ENCODE measurements at regions not wholly inside any gene's neighbourhood (a gene's known extent, or its start where the extent isn't known, plus 50 kb on each side); places are given as distances from the start of the nearest gene placed in this dataset.

DNA sequence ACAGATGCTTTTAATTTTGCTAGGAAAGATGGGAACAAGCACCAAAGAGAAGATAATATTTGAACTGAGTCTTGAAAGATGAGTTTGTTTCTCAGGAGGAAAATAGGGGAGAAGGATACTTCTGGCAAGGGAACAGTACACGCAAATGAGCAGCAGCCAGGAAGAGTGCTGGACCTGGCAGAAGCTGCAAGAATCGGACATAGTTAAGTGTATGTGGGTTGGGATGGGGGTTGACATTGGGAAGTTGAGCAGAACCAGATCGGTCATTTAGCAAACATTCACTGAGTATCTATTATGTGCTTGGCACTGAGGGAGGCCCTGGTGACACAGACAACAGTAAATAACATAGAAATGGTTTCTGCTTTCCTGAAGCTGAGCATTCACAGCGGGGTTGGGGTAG, 198.8 kb downstream of the PLPP3 start:
- Histone ChIP-seq H3K36me3 (ENCODE audit: low read depth, missing control alignments) (no peaks in the 10 kb centered on the region), H3K4me1 (no peaks in the 10 kb centered on the region), H3K27ac (no peak overlapping the region), H3K4me3 (no peak overlapping the region), H3K9me3 (no peaks in the 10 kb centered on the region), H3K27me3 (no peaks in the 10 kb centered on the region)
- intact Hi-C loops (cut with DNase I; ENCODE audit: low total_unique reads) = no loop called here
- no peak for DNase-seq
- WGBS, 2 donors = 51 to 57% methylated on average over 4 of the region's 4 CpGs
- no peak for TF ChIP-seq CTCF (IDR thresholded peaks at IDR 0.05)
- TF ChIP-seq POLR2A (IDR thresholded peaks at IDR 0.05) = no peak

DNA sequence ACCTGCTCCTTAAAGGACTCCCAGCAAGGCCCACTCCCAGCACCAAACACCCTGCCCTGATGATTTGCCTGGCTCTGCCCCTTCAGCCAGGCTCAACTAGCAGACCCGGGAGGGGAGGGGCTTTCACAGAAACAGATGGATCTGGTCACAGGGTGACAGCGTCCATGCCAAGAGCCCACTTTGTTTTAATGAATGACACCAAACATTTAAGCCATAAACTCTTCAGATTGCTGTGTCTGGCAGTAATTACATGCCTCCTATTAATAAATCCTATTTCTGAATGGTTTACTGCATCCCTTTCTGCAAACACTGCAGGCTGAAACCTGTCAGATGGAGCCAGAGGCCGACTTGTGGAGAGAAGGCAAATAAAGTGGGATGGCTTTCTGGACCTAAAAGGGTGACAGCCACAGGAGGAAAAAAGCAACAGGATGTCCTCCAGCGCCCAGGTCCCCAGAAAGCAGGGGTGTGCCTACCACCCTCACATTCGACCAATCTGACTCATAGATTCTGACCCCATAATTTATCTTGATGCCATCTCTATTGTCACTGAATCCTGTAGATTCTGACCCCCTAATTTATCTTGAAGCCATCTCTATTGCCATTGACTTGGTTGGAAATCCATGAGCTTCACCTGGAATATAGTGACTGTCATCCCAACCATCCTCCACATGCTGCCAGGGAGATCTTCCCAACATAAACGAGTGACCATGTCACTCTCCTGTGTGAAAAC, 200.9 kb downstream of the PLPP3 start:
- WGBS, 2 donors = 86 to 90% methylated on average over 6 of the region's 6 CpGs
- Histone ChIP-seq H3K4me1 (peaks cover 5% of the 10 kb centered on the region), H3K27me3 (no peaks in the 10 kb centered on the region), H3K36me3 (ENCODE audit: low read depth, missing control alignments) (no peaks in the 10 kb centered on the region), H3K27ac (no peak overlapping the region), H3K9me3 (no peaks in the 10 kb centered on the region), H3K4me3 (no peak overlapping the region)
- intact Hi-C loops (cut with DNase I; ENCODE audit: low total_unique reads) = no loop called here
- TF ChIP-seq CTCF (IDR thresholded peaks at IDR 0.05) = no peak
- no peak for TF ChIP-seq POLR2A (IDR thresholded peaks at IDR 0.05)
- DNase-seq = no peak

DNA sequence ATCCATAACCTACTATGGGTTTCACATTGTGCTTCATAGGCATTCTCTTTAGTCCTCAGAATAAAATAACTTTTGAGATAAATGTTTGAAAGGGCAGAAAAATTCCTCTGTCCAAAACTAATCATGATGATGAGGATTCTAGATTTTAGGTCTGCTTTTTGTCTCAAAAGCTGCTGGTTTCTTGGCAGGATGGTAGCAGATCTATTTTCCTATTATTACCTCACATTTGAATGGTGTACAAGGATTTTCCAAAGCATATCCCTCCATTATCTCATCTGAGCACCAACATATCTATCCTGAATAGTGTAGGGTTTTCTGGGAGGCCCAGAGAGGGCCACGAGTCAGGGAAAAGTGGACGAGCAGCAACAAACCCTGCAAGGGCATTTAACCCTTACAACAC, 201.9 kb downstream of the PLPP3 start:
- WGBS, 2 donors = 52 to 65% methylated on average over 2 of the region's 2 CpGs
- Histone ChIP-seq H3K27me3 (no peaks in the 10 kb centered on the region), H3K9me3 (no peaks in the 10 kb centered on the region), H3K4me1 (peaks cover 5% of the 10 kb centered on the region), H3K36me3 (ENCODE audit: low read depth, missing control alignments) (no peaks in the 10 kb centered on the region), H3K4me3 (no peak overlapping the region), H3K27ac (no peak overlapping the region)
- no peak for TF ChIP-seq POLR2A (IDR thresholded peaks at IDR 0.05)
- no peak for TF ChIP-seq CTCF (IDR thresholded peaks at IDR 0.05)
- intact Hi-C loops (cut with DNase I; ENCODE audit: low total_unique reads) = no loop called here
- DNase-seq = no peak

DNA sequence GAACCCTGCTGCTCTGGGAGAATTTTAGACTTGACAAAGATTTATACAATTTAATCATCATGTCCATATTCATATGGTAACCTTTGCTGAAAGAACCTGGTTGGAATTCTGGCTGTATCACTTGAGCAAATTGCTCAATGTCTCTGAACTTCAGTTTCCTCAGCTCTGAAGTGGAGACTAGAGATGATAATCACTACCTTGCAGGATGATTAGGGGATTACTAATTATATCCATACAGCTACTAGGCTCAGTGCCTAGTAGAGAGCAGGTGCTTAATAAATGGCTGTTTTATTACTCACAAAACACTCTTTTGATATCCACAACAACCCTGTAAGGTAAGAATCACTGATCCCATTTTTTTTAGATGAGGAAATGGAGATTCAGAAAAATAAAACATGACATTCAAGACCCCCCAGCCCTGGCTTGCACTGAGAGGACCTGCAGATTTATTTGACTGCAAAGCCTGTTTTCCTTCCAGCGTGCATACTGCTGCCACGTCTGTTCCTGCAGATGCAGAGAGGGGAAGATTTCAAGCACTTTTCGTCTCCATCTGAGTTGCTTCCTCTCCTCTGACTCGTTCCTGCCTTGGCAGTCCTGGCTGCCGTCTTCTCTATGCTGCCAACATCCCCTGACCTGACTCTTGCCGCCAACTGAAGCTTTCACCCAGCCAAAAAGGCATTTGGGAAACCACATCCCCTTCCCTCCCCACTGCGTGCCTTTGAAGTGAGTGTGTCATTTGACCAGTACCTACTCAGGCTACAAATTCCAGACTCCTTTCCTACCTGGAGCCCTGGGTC, 203.0 kb downstream of the PLPP3 start:
- TF ChIP-seq POLR2A (IDR thresholded peaks at IDR 0.05) = no peak
- no peak for TF ChIP-seq CTCF (IDR thresholded peaks at IDR 0.05)
- intact Hi-C loops (cut with DNase I; ENCODE audit: low total_unique reads) = no loop called here
- Histone ChIP-seq H3K4me3 (no peak overlapping the region), H3K9me3 (no peaks in the 10 kb centered on the region), H3K4me1 (peaks cover 5% of the 10 kb centered on the region), H3K27me3 (no peaks in the 10 kb centered on the region), H3K27ac (no peak overlapping the region), H3K36me3 (ENCODE audit: low read depth, missing control alignments) (no peaks in the 10 kb centered on the region)
- no peak for DNase-seq
- 56 to 66% methylated on average over 7 of the region's 7 CpGs for WGBS, 2 donors

Data from testis (tissue), 2 donors.